ENCODE measurements at regions not wholly inside any gene's neighbourhood (a gene's known extent, or its start where the extent isn't known, plus 50 kb on each side); places are given as distances from the start of the nearest gene placed in this dataset.

DNA sequence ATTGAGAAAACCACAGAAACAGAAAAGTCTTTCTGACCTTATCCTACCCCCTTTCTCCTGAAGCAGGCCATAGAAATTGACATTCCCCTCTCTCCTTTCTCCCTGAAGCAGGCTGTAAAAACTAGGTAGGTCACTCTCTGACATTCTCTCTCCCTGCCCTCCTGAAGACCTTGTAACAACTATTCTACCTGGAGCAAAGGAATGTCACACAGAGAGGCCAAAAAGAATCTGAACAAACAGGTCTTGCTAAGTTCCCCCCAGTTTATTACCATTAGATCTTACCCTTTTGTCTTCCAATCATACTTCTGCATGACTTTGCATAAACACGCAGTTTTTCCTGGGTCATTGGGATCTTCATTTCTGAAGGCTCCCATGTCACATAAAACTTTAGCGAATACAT, 198.3 kb upstream of the GYPA start:
- H3K79me2 ChIP-seq (ENCODE audit: low read depth): no peaks in the 10 kb centered on the region
- POLR2A ChIA-PET (ENCODE audit: unreplicated experiment): no interaction called here
- H3K27me3 ChIP-seq (ENCODE audit: insufficient read depth, low read depth): no peaks in the 10 kb centered on the region
- no peaks in the 10 kb centered on the region for H3K9me2 ChIP-seq (ENCODE audit: insufficient read depth)
- H3K36me3 ChIP-seq (ENCODE audit: low read depth): no peaks in the 10 kb centered on the region
- no TSS peak for BruUV-seq (replicated peaks)
- no peak overlapping the region for H2AFZ ChIP-seq
- no peaks in the 10 kb centered on the region for H4K20me1 ChIP-seq (ENCODE audit: insufficient read depth)
- H3K27ac ChIP-seq: peak overlapping the region; percentile 74
- H3K4me3 ChIP-seq: no peak overlapping the region
- H3K9me3 ChIP-seq (ENCODE audit: insufficient read depth, low read depth): no peaks in the 10 kb centered on the region
- peak overlapping the region; percentile 20; the same call in 1 of the 2 replicates for H3K4me2 ChIP-seq
- intact Hi-C loops (cut with micrococcal nuclease; ENCODE audit: unreplicated experiment): loop anchor here (1.0 to 5.0 kb wide), 4 partner anchors 15 to 243 kb away; no protein-coding TSS in a partner anchor
- H3F3A ChIP-seq (ENCODE audit: insufficient read depth, low read depth): no peaks in the 10 kb centered on the region
- TF ChIP-seq EZH2 (IDR thresholded peaks at IDR 0.05; ENCODE audit: low read depth): no peak
- TF ChIP-seq, protein P1, sequence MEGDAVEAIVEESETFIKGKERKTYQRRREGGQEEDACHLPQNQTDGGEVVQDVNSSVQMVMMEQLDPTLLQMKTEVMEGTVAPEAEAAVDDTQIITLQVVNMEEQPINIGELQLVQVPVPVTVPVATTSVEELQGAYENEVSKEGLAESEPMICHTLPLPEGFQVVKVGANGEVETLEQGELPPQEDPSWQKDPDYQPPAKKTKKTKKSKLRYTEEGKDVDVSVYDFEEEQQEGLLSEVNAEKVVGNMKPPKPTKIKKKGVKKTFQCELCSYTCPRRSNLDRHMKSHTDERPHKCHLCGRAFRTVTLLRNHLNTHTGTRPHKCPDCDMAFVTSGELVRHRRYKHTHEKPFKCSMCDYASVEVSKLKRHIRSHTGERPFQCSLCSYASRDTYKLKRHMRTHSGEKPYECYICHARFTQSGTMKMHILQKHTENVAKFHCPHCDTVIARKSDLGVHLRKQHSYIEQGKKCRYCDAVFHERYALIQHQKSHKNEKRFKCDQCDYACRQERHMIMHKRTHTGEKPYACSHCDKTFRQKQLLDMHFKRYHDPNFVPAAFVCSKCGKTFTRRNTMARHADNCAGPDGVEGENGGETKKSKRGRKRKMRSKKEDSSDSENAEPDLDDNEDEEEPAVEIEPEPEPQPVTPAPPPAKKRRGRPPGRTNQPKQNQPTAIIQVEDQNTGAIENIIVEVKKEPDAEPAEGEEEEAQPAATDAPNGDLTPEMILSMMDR (conservative IDR thresholded peaks at IDR 0.05): no peak
- peak; percentile 35 to 74 for DNase-seq
- CTCF ChIA-PET: no interaction called here
- H3K4me1 ChIP-seq (replicated peaks; ENCODE audit: insufficient read depth): peaks cover 6% of the 10 kb centered on the region; the same call in 1 of the 2 replicates

DNA sequence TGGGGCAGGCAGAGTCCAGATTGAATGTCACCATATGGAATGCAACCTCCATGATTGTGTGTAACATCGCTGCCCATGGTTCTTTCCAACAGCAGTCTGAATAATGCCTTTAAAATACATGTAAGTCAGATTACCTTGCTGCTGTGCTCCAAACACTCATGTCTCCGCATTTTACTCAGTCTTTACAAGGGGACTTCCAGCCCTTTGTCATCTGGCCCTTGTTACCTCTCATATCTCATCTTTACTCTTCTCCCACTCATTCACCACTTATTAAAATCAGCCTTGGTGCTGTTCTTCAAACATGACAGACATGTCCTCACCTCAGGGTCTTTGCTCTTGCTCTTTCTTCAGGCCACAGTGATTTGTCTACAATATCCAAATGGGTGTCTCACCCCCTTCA, 200.4 kb upstream of the GYPA start:
- intact Hi-C loops (cut with micrococcal nuclease; ENCODE audit: unreplicated experiment): no loop called here
- TF ChIP-seq EZH2 (IDR thresholded peaks at IDR 0.05; ENCODE audit: low read depth): no peak
- TF ChIP-seq, protein P1 (conservative IDR thresholded peaks at IDR 0.05): no peak

DNA sequence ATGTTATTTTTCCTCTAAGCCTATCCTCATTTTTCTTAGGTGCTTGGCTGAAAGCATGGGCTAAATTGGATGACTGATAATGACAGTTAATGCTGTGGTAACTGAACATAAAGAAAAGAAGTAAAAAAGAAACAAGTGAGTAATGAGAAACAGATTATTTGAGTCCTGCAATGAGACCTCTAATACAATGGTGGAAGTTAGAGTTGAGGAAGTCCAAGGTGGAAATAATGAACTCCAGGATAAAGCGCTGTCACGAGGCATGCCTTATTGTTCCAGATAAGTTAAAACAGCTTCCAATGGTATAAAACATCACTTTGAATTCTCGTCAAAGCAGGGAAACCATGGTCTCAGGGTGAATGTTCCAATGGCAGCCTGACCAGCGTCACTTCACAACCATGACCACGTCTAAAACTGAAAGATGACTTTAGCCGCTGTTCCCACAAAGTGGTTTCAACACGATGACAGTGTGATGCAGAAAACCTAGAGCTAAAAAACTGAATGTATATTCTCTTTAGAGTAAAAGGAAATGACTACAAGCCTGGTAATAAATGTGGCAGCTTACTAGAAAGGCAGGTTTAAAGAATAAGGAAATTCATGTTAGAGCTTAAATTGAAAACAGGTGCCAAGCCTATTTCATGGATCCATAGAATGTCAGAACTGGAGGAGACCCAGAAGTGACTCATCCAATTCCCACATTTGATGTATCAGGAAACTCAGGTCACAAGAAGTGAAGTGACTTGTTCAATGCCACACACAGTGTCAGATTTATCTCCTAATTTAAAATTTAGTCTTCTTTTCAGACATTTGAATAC, 202.6 kb upstream of the GYPA start:
- H3K36me3 ChIP-seq (ENCODE audit: low read depth): no peaks in the 10 kb centered on the region
- TF ChIP-seq EZH2 (IDR thresholded peaks at IDR 0.05; ENCODE audit: low read depth): no peak
- TF ChIP-seq, protein P1 (conservative IDR thresholded peaks at IDR 0.05): no peak
- H3K4me3 ChIP-seq: no peak overlapping the region
- no peak overlapping the region for H3K4me2 ChIP-seq
- H3F3A ChIP-seq (ENCODE audit: insufficient read depth, low read depth): no peaks in the 10 kb centered on the region
- ChIA-PET POLR2A (ENCODE audit: unreplicated experiment) (interaction anchor here (0.5 kb wide), 1 partner anchor 1100 kb away, joined by 3 read pairs; no protein-coding TSS in a partner anchor), CTCF (no interaction called here)
- H3K27ac ChIP-seq: no peak overlapping the region
- intact Hi-C loops (cut with micrococcal nuclease; ENCODE audit: unreplicated experiment): no loop called here
- DNase-seq: no peak
- H2AFZ ChIP-seq: no peak overlapping the region
- H3K27me3 ChIP-seq (ENCODE audit: insufficient read depth, low read depth): no peaks in the 10 kb centered on the region
- BruUV-seq (replicated peaks): no TSS peak
- H3K79me2 ChIP-seq (ENCODE audit: low read depth): no peaks in the 10 kb centered on the region
- no peaks in the 10 kb centered on the region for H4K20me1 ChIP-seq (ENCODE audit: insufficient read depth)
- H3K4me1 ChIP-seq (replicated peaks; ENCODE audit: insufficient read depth): peaks cover 6% of the 10 kb centered on the region; the same call in 1 of the 2 replicates
- no peaks in the 10 kb centered on the region for H3K9me2 ChIP-seq (ENCODE audit: insufficient read depth)
- H3K9me3 ChIP-seq (ENCODE audit: insufficient read depth, low read depth): no peaks in the 10 kb centered on the region

More for the DNA sequence above, 200.4 kb upstream of the GYPA start:
- H3K27ac ChIP-seq: no peak overlapping the region
- no peaks in the 10 kb centered on the region for H3K36me3 ChIP-seq (ENCODE audit: low read depth)
- H3K4me1 ChIP-seq (replicated peaks; ENCODE audit: insufficient read depth): peaks cover 6% of the 10 kb centered on the region; the same call in 1 of the 2 replicates
- CTCF ChIA-PET: no interaction called here
- no peaks in the 10 kb centered on the region for H3K27me3 ChIP-seq (ENCODE audit: insufficient read depth, low read depth)
- no peak for DNase-seq
- no peaks in the 10 kb centered on the region for H3K9me3 ChIP-seq (ENCODE audit: insufficient read depth, low read depth)
- H3K4me3 ChIP-seq: no peak overlapping the region
- no TSS peak for BruUV-seq (replicated peaks)
- no peaks in the 10 kb centered on the region for H3F3A ChIP-seq (ENCODE audit: insufficient read depth, low read depth)
- POLR2A ChIA-PET (ENCODE audit: unreplicated experiment): no interaction called here
- H3K9me2 ChIP-seq (ENCODE audit: insufficient read depth): no peaks in the 10 kb centered on the region
- H2AFZ ChIP-seq: no peak overlapping the region
- H4K20me1 ChIP-seq (ENCODE audit: insufficient read depth): no peaks in the 10 kb centered on the region
- no peaks in the 10 kb centered on the region for H3K79me2 ChIP-seq (ENCODE audit: low read depth)
- H3K4me2 ChIP-seq: no peak overlapping the region
